ENCODE measurements at regions not wholly inside any gene's neighbourhood (a gene's known extent, or its start where the extent isn't known, plus 50 kb on each side); places are given as distances from the start of the nearest gene placed in this dataset.

DNA sequence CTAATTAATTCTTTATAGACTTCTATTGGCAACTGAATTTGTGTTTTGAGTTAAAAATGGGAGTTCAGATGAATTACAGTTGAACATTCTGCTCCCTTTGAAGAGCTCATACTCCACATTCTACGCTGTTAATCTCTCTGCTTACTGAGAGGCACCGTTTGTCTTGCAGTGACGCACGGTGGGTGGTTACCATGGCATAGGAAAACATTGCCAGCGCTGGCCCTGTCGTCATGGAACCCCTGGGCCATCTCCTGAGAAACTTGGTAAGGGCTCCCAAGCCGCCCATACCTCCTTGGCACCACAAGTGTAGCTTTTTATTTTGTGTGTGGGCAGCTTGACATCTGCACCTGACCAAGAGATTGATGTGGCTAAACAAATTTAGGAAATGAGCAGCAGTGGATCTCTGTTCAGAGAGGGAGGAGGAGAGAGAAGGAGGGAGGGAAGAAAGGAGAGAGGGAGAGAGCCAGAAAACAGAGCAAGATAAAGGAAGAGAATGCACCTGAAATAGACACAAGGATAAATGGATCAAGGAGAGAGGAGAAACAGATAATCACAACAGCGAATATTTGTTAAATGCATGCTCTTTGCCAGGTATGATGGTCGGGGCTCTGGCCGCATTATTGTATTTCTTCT is 398.5 kb downstream of the HAPSTR1 start:
- TF ChIP-seq, protein P1, sequence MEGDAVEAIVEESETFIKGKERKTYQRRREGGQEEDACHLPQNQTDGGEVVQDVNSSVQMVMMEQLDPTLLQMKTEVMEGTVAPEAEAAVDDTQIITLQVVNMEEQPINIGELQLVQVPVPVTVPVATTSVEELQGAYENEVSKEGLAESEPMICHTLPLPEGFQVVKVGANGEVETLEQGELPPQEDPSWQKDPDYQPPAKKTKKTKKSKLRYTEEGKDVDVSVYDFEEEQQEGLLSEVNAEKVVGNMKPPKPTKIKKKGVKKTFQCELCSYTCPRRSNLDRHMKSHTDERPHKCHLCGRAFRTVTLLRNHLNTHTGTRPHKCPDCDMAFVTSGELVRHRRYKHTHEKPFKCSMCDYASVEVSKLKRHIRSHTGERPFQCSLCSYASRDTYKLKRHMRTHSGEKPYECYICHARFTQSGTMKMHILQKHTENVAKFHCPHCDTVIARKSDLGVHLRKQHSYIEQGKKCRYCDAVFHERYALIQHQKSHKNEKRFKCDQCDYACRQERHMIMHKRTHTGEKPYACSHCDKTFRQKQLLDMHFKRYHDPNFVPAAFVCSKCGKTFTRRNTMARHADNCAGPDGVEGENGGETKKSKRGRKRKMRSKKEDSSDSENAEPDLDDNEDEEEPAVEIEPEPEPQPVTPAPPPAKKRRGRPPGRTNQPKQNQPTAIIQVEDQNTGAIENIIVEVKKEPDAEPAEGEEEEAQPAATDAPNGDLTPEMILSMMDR (IDR thresholded peaks at IDR 0.05), result no peak
- no peak for TF ChIP-seq POLR2A (IDR thresholded peaks at IDR 0.05)
